NOMO-1 (cell line): ENCODE measurements at regions not wholly inside any gene's neighbourhood (a gene's known extent, or its start where the extent isn't known, plus 50 kb on each side); places are given as distances from the start of the nearest gene placed in this dataset.

Source experiments
- DNase-seq, 2 experiments: peaks; one replicate each; lab custom pipeline; 2025; ENCODE audit not compliant: unreplicated experiment in 2 of 2; lab: John Stamatoyannopoulos, UW

DNA sequence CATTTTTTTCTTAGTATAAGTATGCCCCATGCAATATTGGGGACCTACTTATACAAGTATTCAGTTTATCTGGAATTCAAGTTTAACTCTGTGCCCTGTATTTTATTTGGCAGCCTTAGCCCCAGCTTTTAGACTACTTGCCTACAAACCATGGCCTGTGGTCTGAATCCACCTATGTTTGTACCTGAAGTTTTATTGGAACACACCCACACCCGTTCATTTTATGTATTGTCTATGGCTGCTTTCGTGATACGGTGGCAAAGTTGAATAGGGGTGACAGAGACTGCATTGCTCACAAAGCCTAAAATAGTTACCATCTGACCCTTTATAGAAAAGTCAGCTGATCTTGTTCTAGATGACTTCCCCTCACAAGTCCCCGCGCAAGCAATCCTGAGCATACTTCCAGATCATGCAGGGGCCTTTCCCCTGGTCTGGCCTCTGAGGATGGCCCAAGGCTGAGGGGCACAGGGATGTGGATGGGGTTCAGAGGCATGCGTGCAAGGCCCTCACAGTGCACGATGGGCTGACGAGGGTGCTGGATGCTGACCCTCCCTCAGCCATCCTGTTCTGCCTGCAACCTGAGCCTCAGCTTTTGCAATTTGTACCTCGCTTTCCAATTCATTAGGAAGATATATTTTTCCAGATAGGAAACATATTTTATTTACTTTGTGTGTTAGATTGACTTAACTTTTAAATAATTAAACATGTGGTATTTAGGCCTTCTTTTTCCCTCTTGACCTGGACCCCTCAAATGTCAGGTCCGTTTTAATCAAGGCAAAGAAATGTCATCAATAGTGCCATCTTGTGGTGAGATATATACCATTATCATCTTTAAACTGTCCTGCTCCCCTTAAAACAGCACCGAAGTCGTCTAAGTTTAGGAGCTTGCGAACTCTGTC lies 527.3 kb upstream of the CCDC196 start:
- DNase-seq: peak in 1 of 2 experiments; percentile 44

DNA sequence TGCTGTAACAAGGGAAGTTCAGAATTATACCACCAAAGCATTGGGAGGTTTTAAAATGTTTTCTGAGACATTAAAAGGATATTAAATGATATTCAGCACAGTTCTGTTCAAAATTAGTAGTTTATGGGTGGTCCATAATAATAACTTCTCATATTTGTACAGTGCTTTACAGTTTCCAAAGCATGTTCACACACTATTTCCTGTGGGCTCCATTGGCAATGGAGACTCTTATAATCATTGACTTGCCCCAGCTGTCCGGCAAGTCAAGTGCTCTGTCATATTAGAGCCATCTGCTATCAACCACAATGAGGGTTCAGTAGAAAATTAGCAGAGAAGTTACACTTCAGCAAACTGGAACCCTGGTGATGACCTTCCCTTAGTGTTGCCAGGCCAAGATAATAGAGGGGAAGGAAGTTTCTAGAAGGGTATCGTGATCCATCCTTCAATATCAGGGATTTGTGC lies 526.6 kb upstream of the CCDC196 start:
- no peak for DNase-seq

GRCh38 chr14:65961004-65961403 lies 525.2 kb upstream of the CCDC196 start:
- peak; percentile 23 to 30 for DNase-seq

DNA sequence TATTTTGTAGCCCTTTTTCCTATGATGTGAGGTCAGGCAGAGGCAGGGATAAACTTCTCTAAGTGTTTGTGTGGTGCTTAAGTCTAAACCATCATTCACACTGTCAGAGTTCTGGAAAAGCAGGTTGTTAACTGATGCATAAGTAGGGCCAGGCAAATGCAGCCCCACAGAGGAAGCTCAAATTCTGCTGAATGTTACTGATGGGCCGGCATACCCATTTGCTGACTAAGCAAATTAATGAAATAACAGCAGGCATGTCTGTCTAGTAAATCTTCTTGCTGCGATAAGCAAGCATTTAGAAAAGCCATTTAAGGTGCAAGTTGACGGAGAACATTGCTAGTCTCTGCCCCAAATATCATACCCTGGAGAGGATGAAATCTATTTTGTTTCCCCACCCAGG lies 523.2 kb upstream of the CCDC196 start:
- DNase-seq: no peak

- DNase-seq: no peak
Measured at GRCh38 chr14:65964366-65964765, 521.8 kb upstream of the CCDC196 start.

DNA sequence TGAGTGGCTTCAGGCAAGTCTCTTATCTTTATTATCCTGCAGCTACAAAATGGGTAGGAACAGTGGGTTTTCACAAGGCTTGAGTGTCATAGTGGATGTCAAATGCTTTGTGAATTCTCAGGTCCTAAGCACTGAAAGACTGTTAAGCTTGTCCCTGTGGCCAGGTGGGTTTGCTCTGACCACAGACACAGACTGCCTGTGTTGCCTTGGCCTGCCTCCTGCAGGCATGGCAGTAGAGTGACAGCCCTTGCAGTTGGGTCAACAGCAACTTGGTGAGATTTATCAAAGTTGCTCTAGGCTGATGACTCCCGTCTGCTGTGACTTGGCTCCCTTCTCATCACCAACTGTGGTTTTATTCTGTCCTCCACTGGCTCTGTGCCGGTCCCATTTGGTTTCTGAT lies 520.0 kb upstream of the CCDC196 start:
- no peak for DNase-seq

DNA sequence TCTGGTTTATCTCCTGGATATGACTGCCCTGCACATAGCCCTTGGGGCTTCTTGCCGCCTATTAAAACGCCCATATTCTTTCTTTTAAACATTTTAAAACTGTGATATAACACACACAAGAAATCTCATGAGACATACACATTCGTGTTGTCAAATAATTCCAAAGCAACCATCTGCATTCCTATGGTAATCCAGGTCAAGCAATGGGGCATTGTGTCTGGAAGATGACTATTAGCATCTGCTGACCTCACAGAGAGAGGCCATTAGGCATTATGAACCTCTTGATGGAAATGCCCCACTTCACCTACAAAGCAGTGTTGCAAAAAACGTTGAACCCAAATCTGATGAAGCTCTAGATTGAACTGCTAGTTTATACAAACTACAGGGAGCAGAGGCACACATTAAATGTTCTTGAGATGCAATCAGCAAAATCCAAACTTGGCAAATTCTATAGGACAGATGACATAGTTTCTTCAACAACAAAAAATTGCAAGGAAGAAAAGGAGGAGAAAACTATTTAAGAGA lies 513.8 kb upstream of the CCDC196 start:
- DNase-seq: no peak

GRCh38 chr14:65972891-65973290 lies 513.3 kb upstream of the CCDC196 start:
- no peak for DNase-seq

DNA sequence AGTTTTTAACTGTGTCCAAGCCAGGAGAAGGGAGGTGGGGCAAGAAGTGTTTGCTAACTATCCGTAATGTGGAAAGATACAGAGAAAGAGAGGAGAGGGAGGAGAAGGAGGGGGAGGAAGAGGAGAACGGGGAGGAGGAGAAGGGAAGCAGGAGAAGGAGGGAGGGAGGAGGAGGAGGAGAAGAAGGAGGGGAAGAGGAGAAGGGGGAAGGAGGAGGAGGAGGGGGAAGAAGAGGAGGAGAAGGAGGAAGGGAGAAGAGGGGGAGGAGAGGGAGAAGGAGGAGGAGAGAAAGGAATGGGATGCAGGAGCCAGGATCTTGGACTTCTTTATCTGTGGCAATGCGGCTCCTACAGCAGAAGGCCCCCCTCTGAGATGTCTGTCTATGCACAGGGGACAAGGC lies 510.3 kb upstream of the CCDC196 start:
- no peak for DNase-seq

DNA sequence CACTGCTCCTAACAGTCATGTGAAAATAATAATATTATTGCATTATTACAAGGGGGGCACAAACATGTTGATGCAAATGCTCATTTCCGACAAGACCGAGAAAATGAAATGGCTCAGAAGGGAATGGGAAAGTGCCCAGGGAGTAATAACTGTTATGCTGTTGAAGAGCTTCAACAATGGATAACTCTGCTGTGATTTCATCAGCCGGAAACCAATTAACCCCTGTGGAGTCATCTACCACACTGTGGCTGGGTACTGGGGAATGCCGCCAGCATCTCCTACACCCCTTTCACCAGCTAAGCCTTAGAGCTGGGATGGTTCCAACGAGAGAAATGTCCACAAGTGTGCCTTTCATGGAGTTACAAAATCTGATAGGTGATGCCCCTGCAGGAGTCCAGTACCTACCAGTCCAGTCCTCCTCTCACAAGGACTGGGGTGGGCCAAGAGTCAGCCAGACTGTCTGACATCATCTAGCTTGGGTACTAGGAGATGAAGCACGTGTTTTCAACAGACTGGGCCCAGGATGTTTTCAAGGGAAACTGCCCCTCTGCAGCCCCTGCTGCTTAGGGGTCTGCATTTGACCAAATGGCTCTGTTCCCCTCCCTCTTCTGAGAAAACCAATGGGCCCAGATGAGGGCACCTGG lies 509.3 kb upstream of the CCDC196 start:
- DNase-seq: no peak

- no peak for DNase-seq
Measured at GRCh38 chr14:65981192-65981843, 504.9 kb upstream of the CCDC196 start.

DNA sequence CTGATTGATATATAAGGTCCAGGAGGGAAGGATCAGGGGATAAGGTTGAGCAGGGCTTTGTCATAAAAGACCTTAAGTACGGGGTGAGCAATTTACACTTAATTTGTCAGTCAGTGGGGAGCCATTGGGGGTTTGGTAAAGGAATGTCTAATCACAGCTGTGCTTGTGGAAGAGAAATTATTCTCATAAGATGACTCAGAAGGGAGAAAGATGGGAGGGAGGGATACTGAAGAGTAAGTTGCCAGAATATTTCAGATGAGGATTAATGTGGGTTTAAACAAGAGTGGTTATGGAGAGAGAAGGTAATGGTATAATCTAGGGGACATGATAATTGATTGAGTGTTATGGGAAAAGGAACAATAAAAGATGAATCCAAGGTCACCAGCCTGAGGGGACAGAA lies 500.1 kb upstream of the CCDC196 start:
- no peak for DNase-seq

DNA sequence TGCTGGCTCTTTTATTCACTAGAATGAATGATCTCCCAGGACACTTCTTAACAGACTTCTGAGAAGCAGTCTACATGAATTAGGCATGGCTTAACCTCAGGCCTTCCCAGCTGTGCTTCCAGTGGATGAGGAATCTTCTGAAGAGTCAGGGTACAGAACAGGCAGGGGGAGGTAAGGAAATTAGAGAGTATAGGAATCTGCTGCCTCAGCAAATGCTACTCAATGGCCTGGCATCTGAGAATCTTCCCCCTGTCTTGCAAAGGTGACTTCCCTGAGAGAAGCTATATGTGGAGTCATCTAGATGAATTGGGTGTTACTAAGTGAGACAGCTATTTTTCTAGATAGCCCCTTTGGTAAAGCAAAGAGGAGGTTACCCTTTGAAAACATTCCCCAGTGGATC lies 496.2 kb upstream of the CCDC196 start:
- no peak for DNase-seq

DNA sequence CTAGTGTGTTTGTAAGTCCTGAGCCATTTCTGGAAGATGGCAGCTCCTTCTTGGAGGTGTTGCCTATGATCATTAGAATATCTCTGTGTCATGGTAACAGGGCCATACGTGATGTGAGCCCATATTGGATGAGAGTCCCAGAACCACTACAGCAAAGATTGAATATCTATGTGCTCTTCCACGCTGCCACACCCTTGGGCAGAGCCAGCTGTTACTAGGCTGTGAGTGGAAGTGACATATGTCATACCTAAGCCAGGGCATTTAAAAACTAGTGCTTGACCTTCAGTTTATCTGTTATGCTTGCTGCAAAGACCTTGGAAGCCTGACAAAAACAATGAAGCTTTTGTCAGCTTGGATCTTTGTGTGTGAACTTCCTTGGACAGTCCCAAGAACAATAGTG lies 495.1 kb upstream of the CCDC196 start:
- DNase-seq: no peak

DNA sequence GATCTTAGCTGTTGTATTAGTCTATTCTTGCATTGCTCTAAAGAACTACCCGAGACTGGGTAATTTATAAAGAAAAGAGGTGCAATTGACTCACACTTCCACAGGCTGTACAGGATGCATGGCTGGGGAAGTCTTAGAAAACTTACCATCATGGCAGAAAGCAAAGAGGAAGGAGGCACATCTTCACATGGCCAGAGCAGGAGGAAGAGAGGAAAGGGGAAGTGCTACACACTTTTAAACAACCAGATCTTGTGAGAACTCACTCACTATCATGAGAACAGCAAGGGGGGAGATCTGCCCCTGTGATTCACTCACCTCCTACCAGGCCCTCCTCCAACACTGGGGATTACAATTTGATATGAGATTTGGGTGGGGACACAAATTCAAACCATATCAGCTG lies 494.2 kb upstream of the CCDC196 start:
- DNase-seq: peak; percentile 9 to 25

DNA sequence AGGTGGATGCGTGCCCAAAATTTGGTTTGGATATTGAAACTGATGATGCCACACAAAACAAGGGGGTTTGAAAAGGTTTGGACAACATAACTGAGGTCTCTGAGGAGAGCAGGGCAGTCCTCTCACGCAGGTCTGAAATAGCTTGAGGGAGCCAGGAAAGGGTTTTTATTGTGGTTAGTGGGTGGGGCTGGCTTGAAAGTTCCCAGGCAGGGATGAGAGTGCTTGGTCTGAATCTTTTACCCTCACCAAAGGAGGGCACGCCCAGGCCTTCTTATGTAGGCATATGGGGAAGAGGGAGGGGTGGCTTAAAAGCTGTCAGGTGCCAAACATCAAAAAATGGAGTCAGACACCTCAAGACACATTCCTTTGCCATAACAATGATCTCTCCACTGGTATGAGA lies 493.1 kb upstream of the CCDC196 start:
- DNase-seq: no peak

GRCh38 chr14:65993996-65994395 lies 492.2 kb upstream of the CCDC196 start:
- no peak for DNase-seq

GRCh38 chr14:65997347-65997746 lies 488.8 kb upstream of the CCDC196 start:
- DNase-seq: no peak

- DNase-seq: no peak
Measured at GRCh38 chr14:65999865-66000264, 486.3 kb upstream of the CCDC196 start.

GRCh38 chr14:66000766-66001165 lies 485.4 kb upstream of the CCDC196 start:
- peak in 1 of 2 experiments; percentile 15 for DNase-seq

- no peak for DNase-seq
Measured at GRCh38 chr14:66001356-66001755, 484.8 kb upstream of the CCDC196 start.
